ENCODE measurements at regions not wholly inside any gene's neighbourhood (a gene's known extent, or its start where the extent isn't known, plus 50 kb on each side); places are given as distances from the start of the nearest gene placed in this dataset.

DNA sequence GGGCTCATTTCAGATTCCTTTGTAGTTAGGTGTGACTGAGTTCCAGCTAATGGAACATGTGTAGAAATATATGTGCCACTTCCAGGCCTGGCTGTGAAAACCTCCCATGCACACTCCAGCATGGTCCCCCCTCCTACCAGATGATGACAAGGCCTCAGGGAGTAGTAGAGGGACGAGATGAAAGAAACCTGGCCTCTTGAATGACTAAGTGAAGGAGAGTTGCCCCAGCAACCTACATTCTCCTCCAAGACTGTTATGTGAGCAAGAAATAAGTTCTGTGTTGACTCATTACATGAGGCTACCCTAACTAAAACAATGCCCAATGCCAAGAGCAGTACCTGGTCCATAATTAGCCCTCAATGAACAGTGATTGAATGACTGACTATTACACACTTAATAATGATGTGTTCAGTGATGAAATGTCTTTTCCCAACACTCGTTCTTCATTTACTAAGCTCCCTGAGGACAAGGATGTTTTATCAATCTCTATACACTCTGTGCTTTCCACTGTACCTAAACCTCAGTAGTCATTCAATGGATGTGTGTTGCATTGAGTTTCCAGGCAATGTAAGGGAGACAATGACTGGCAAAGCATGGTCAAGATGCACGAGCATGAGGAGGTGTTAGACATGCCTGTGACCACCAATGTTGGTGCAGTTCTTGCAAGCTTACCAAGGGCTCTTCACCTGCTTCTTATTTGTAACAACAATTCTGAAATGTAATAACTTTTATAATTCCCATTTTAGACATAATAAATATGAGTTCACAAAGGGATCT is 62.0 kb upstream of the BCL6 start:
- no peak for FAIRE-seq
- Histone ChIP-seq H3K4me3 (no peak overlapping the region), H3K4me2 (no peak overlapping the region), H3K27ac (peak overlapping the region in 1 of 2 experiments; percentile 79; a peak in 1 of 6 replicates), H3K4me1 (peaks cover 35% of the 10 kb centered on the region), H3K9me3 (no peaks in the 10 kb centered on the region)
- no peak for TF ChIP-seq HMGXB4 (CRISPR knock-in tag; IDR thresholded peaks at IDR 0.05; ENCODE audit: borderline replicate concordance)
- no peak for TF ChIP-seq SMC3 (IDR thresholded peaks at IDR 0.05)
- no peak for TF ChIP-seq KDM1A (IDR thresholded peaks at IDR 0.05; ENCODE audit: low read depth)
- no peak for TF ChIP-seq ESRRA (IDR thresholded peaks at IDR 0.05; ENCODE audit: borderline replicate concordance, low read length)
- no peak for TF ChIP-seq REST (IDR thresholded peaks at IDR 0.05)
- no peak for TF ChIP-seq CTCF (IDR thresholded peaks at IDR 0.05)
- TF ChIP-seq NFE2L2 (conservative IDR thresholded peaks at IDR 0.05; ENCODE audit: low read length), result no peak
- TF ChIP-seq FOXS1 (CRISPR knock-in tag; IDR thresholded peaks at IDR 0.05), result no peak
- no peak for TF ChIP-seq BHLHE40 (IDR thresholded peaks at IDR 0.05; ENCODE audit: low read depth, low read length)
- no peak for TF ChIP-seq CHD2 (IDR thresholded peaks at IDR 0.05; ENCODE audit: low read length, partially characterized antibody)
- TF ChIP-seq HOXB5 (CRISPR knock-in tag; IDR thresholded peaks at IDR 0.05), result no peak
- TF ChIP-seq TP53 (CRISPR knock-in tag; IDR thresholded peaks at IDR 0.05), result no peak
- TF ChIP-seq, protein P1, sequence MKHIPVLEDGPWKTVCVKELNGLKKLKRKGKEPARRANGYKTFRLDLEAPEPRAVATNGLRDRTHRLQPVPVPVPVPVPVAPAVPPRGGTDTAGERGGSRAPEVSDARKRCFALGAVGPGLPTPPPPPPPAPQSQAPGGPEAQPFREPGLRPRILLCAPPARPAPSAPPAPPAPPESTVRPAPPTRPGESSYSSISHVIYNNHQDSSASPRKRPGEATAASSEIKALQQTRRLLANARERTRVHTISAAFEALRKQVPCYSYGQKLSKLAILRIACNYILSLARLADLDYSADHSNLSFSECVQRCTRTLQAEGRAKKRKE (CRISPR knock-in tag; IDR thresholded peaks at IDR 0.05; ENCODE audit: low read depth), result no peak
- TF ChIP-seq RAD21 (conservative IDR thresholded peaks at IDR 0.05 in 1 of 2, IDR thresholded peaks at IDR 0.05 in 1 of 2), result no peak
- POLR2A ChIA-PET, result no interaction called here
- WGBS (ENCODE audit: missing lambda C conversion rate), result 70% methylated on average over 3 of the region's 3 CpGs
- CTCF ChIA-PET, result no interaction called here
- DNase-seq (ENCODE audit: low read depth in 1 of 2, low spot score in 1 of 2), result no peak
- 0 out of 6 replicates have a peak, but pooled peaks of 1 of the 2 experiments have one; percentile 19 for ATAC-seq

DNA sequence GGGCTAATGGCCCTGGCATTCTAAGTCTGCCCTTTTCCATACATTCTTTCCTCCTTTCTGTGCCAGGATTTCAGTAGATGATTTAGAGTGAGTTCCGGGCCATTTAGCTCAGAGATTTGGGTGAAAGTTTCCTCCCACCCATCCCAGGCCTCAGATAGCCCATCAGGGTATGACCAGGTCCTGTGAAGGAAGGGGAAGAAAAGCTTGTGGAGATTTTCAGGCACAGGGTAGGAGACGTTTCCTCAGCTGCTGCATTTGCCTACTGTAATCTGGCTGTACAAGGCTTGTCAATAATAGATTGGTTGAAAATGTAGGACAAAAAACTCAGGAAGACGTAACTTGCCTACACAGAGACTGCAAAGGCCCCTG is 63.2 kb upstream of the BCL6 start:
- ATAC-seq, result peak in 1 of 2 experiments; percentile 45; a peak in 3 of 6 replicates
- Histone ChIP-seq H3K4me1 (peaks cover 38% of the 10 kb centered on the region), H3K27ac (peak overlapping the region; percentile 73 to 79; a peak in 4 of 6 replicates), H3K4me2 (peak overlapping the region; percentile 80), H3K9me3 (no peaks in the 10 kb centered on the region), H3K4me3 (no peak overlapping the region)
- no peak for TF ChIP-seq NR3C1 (IDR thresholded peaks at IDR 0.05)
- no peak for TF ChIP-seq CBX8 (IDR thresholded peaks at IDR 0.05)
- no peak for TF ChIP-seq RAD21 (conservative IDR thresholded peaks at IDR 0.05 in 1 of 2, IDR thresholded peaks at IDR 0.05 in 1 of 2)
- no peak for TF ChIP-seq FOSL2 (IDR thresholded peaks at IDR 0.05)
- TF ChIP-seq FOSL2 (CRISPR knock-in tag; IDR thresholded peaks at IDR 0.05), result no peak
- TF ChIP-seq HEYL (CRISPR knock-in tag; IDR thresholded peaks at IDR 0.05), result no peak
- TF ChIP-seq JUN (IDR thresholded peaks at IDR 0.05), result no peak
- no peak for TF ChIP-seq HMGXB4 (CRISPR knock-in tag; IDR thresholded peaks at IDR 0.05; ENCODE audit: borderline replicate concordance)
- TF ChIP-seq E2F6 (IDR thresholded peaks at IDR 0.05; ENCODE audit: borderline replicate concordance, low read depth), result no peak
- 60% methylated on average over 3 of the region's 3 CpGs for WGBS (ENCODE audit: missing lambda C conversion rate)
- no peak for DNase-seq (ENCODE audit: low read depth in 1 of 2, low spot score in 1 of 2)
- no peak for FAIRE-seq
- ChIA-PET CTCF (interaction anchor here (0.8 to 0.9 kb wide), 2 partner anchors 61 to 266 kb away, joined by 3 read pairs; no protein-coding TSS in a partner anchor), POLR2A (no interaction called here)

Data from A549 (cell line).